Fibroblast of the aortic adventitia (primary cell): ENCODE measurements at regions not wholly inside any gene's neighbourhood (a gene's known extent, or its start where the extent isn't known, plus 50 kb on each side); places are given as distances from the start of the nearest gene placed in this dataset.

ENCODE experiments used
- DNase-seq: peaks from one replicate; pipeline ENCODE4 v3.0.0-alpha.2; 2010; ENCODE audit warnings: low read depth
- H3K4me3 ChIP-seq: 2 replicates; pipeline ENCODE4 v1.5.1; 2011; ENCODE audit warnings: low read depth, mild to moderate bottlenecking, control low read depth, low read length, moderate library complexity
- CTCF ChIP-seq: IDR thresholded peaks from 2 replicates; pipeline ENCODE4 v1.5.1; 2011; ENCODE audit warnings: mild to moderate bottlenecking, low read length, control low read depth, inconsistent platforms; ENCODE audit not compliant: insufficient read depth

- no peak overlapping the region for H3K4me3 ChIP-seq
- DNase-seq, result no peak
- TF ChIP-seq CTCF, result no peak
These were observed 242.2 kb upstream of the AZI2 start for GRCh38 chr3:28590860-28591259.

GRCh38 chr3:28595372-28595771 lies 246.7 kb upstream of the AZI2 start:
- H3K4me3 ChIP-seq, result no peak overlapping the region
- no peak for DNase-seq
- no peak for TF ChIP-seq CTCF

GRCh38 chr3:28597452-28597851 lies 248.8 kb upstream of the AZI2 start:
- DNase-seq, result no peak
- no peak for TF ChIP-seq CTCF
- H3K4me3 ChIP-seq, result no peak overlapping the region

- no peak for DNase-seq
- H3K4me3 ChIP-seq, result no peak overlapping the region
- no peak for TF ChIP-seq CTCF
These were observed 249.5 kb upstream of the AZI2 start for GRCh38 chr3:28598165-28598564.

- H3K4me3 ChIP-seq, result no peak overlapping the region
- DNase-seq, result no peak
- TF ChIP-seq CTCF, result no peak
These were observed 252.7 kb upstream of the AZI2 start for GRCh38 chr3:28601291-28601690.

- H3K4me3 ChIP-seq, result no peak overlapping the region
- DNase-seq, result no peak
- no peak for TF ChIP-seq CTCF
These were observed 257.7 kb upstream of the AZI2 start for GRCh38 chr3:28606283-28606682.

- no peak for DNase-seq
- TF ChIP-seq CTCF, result no peak
- no peak overlapping the region for H3K4me3 ChIP-seq
These were observed 263.6 kb upstream of the AZI2 start for GRCh38 chr3:28612232-28612631.
